ENCODE measurements at regions not wholly inside any gene's neighbourhood (a gene's known extent, or its start where the extent isn't known, plus 50 kb on each side); places are given as distances from the start of the nearest gene placed in this dataset.
A peak's percentile ranks its signal among the peaks of the same experiment; 100 is the strongest.

- H3K36me3 Mint-ChIP-seq (ENCODE audit: insufficient read depth, unreplicated experiment), result no peaks in the 10 kb centered on the region
- no TSS peak for BruUV-seq (replicated peaks)
- peak overlapping the region; percentile 35 for H3K27ac Mint-ChIP-seq (ENCODE audit: low read depth, unreplicated experiment)
- intact Hi-C loops (cut with micrococcal nuclease), result no loop called here
- peaks cover 6% of the 10 kb centered on the region for H3K4me1 Mint-ChIP-seq (ENCODE audit: insufficient read depth, unreplicated experiment)
- ChIA-PET POLR2A (interaction anchor here (1.5 kb wide), 1 partner anchor 8 kb away, joined by 4 read pairs; no protein-coding TSS in a partner anchor), CTCF (interaction anchor here (1.0 kb wide), 1 partner anchor 8 kb away, joined by 4 read pairs; no protein-coding TSS in a partner anchor)
- DNase-seq (ENCODE audit: unreplicated experiment), result peak; percentile 8
- H3K4me3 Mint-ChIP-seq (ENCODE audit: unreplicated experiment), result no peak overlapping the region
- no peaks in the 10 kb centered on the region for H3K27me3 Mint-ChIP-seq (ENCODE audit: insufficient read depth, unreplicated experiment)
- TF ChIP-seq, protein P1, sequence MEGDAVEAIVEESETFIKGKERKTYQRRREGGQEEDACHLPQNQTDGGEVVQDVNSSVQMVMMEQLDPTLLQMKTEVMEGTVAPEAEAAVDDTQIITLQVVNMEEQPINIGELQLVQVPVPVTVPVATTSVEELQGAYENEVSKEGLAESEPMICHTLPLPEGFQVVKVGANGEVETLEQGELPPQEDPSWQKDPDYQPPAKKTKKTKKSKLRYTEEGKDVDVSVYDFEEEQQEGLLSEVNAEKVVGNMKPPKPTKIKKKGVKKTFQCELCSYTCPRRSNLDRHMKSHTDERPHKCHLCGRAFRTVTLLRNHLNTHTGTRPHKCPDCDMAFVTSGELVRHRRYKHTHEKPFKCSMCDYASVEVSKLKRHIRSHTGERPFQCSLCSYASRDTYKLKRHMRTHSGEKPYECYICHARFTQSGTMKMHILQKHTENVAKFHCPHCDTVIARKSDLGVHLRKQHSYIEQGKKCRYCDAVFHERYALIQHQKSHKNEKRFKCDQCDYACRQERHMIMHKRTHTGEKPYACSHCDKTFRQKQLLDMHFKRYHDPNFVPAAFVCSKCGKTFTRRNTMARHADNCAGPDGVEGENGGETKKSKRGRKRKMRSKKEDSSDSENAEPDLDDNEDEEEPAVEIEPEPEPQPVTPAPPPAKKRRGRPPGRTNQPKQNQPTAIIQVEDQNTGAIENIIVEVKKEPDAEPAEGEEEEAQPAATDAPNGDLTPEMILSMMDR (IDR thresholded peaks at IDR 0.05; ENCODE audit: unreplicated experiment), result no peak
- H3K9me3 Mint-ChIP-seq (ENCODE audit: unreplicated experiment), result no peaks in the 10 kb centered on the region
Measured at GRCh38 chr2:188852772-188853171, 121.4 kb upstream of the COL3A1 start.

DNA sequence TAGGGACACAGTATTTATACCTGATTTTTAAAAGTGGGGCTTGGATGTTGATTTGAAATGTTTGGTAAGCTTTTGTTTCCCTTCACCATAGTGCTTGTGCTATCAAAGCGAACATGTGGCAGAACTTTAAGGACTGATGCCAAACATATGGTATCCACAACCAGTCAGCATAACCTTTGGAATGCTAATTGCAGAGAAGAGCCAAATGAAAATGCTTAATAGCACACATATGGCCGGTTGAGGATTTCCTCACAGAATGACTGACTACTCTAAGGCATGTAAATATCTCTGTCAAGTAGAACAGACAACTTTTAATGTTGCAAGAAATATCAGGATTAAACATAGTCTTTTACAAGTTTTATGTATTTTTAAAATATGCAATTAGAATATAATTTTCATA is 120.9 kb upstream of the COL3A1 start:
- H3K27me3 Mint-ChIP-seq (ENCODE audit: insufficient read depth, unreplicated experiment), result no peaks in the 10 kb centered on the region
- peak overlapping the region; percentile 35 for H3K27ac Mint-ChIP-seq (ENCODE audit: low read depth, unreplicated experiment)
- intact Hi-C loops (cut with micrococcal nuclease), result no loop called here
- CTCF ChIA-PET, result interaction anchor here (0.6 to 1.0 kb wide), 3 partner anchors 8 to 1961 kb away, joined by 3 to 4 read pairs (median 3); no protein-coding TSS in a partner anchor
- TF ChIP-seq, protein P1 (IDR thresholded peaks at IDR 0.05; ENCODE audit: unreplicated experiment), result no peak
- BruUV-seq (replicated peaks), result no TSS peak
- peaks cover 6% of the 10 kb centered on the region for H3K4me1 Mint-ChIP-seq (ENCODE audit: insufficient read depth, unreplicated experiment)
- H3K9me3 Mint-ChIP-seq (ENCODE audit: unreplicated experiment), result no peaks in the 10 kb centered on the region
- H3K4me3 Mint-ChIP-seq (ENCODE audit: unreplicated experiment), result no peak overlapping the region
- H3K36me3 Mint-ChIP-seq (ENCODE audit: insufficient read depth, unreplicated experiment), result no peaks in the 10 kb centered on the region
- POLR2A ChIA-PET, result interaction anchor here (1.5 kb wide), 1 partner anchor 8 kb away, joined by 4 read pairs; no protein-coding TSS in a partner anchor
- DNase-seq (ENCODE audit: unreplicated experiment), result peak; percentile 25

GRCh38 chr2:188865681-188866080 is 108.5 kb upstream of the COL3A1 start:
- Mint-ChIP-seq H3K36me3 (ENCODE audit: insufficient read depth, unreplicated experiment) (no peaks in the 10 kb centered on the region), H3K27me3 (ENCODE audit: insufficient read depth, unreplicated experiment) (no peaks in the 10 kb centered on the region), H3K4me3 (ENCODE audit: unreplicated experiment) (no peak overlapping the region), H3K9me3 (ENCODE audit: unreplicated experiment) (peaks cover 8% of the 10 kb centered on the region), H3K4me1 (ENCODE audit: insufficient read depth, unreplicated experiment) (peaks cover 7% of the 10 kb centered on the region), H3K27ac (ENCODE audit: low read depth, unreplicated experiment) (no peak overlapping the region)
- BruUV-seq (replicated peaks), result no TSS peak
- DNase-seq (ENCODE audit: unreplicated experiment), result no peak
- POLR2A ChIA-PET, result no interaction called here
- intact Hi-C loops (cut with micrococcal nuclease), result no loop called here
- CTCF ChIA-PET, result interaction anchor here (0.6 kb wide), 1 partner anchor 194 kb away, joined by 3 read pairs; no protein-coding TSS in a partner anchor
- TF ChIP-seq, protein P1 (IDR thresholded peaks at IDR 0.05; ENCODE audit: unreplicated experiment), result no peak

- peak; percentile 1 for DNase-seq (ENCODE audit: unreplicated experiment)
- Mint-ChIP-seq H3K36me3 (ENCODE audit: insufficient read depth, unreplicated experiment) (no peaks in the 10 kb centered on the region), H3K4me1 (ENCODE audit: insufficient read depth, unreplicated experiment) (peaks cover 7% of the 10 kb centered on the region), H3K27me3 (ENCODE audit: insufficient read depth, unreplicated experiment) (no peaks in the 10 kb centered on the region), H3K9me3 (ENCODE audit: unreplicated experiment) (peaks cover 8% of the 10 kb centered on the region), H3K4me3 (ENCODE audit: unreplicated experiment) (no peak overlapping the region), H3K27ac (ENCODE audit: low read depth, unreplicated experiment) (no peak overlapping the region)
- intact Hi-C loops (cut with micrococcal nuclease), result no loop called here
- ChIA-PET CTCF (interaction anchor here (0.8 kb wide), 1 partner anchor 18 kb away, joined by 3 read pairs; no protein-coding TSS in a partner anchor), POLR2A (no interaction called here)
- TF ChIP-seq, protein P1 (IDR thresholded peaks at IDR 0.05; ENCODE audit: unreplicated experiment), result no peak
- no TSS peak for BruUV-seq (replicated peaks)
Measured at GRCh38 chr2:188869550-188869949, 104.6 kb upstream of the COL3A1 start.
